ENCODE measurements at regions not wholly inside any gene's neighbourhood (a gene's known extent, or its start where the extent isn't known, plus 50 kb on each side); places are given as distances from the start of the nearest gene placed in this dataset.

GRCh38 chrX:10841579-10841978 lies 221.2 kb upstream of the MID1 start:
- Histone ChIP-seq H3K9ac (ENCODE audit: low read length) (no peak overlapping the region), H3K4me2 (ENCODE audit: low read length) (no peak overlapping the region), H3K79me2 (ENCODE audit: insufficient read depth, low read length) (no peaks in the 10 kb centered on the region), H4K20me1 (ENCODE audit: insufficient read depth, low read length) (no peaks in the 10 kb centered on the region), H3K9me3 (ENCODE audit: low read length) (no peaks in the 10 kb centered on the region), H3F3A (ENCODE audit: insufficient read depth, low read length) (no peaks in the 10 kb centered on the region), H3K4me1 (ENCODE audit: insufficient read depth, low read length, severe bottlenecking) (no peaks in the 10 kb centered on the region), H3K27me3 (ENCODE audit: insufficient read depth, low read length) (no peaks in the 10 kb centered on the region), H3K36me3 (ENCODE audit: insufficient read depth, low read length) (no peaks in the 10 kb centered on the region), H3K9me2 (ENCODE audit: low read depth, low read length) (no peaks in the 10 kb centered on the region), H3K27ac (ENCODE audit: low read depth, low read length, poor library complexity, severe bottlenecking) (no peak overlapping the region), H2AFZ (ENCODE audit: low read length) (no peak overlapping the region), H3K4me3 (ENCODE audit: low read depth, low read length, poor library complexity, severe bottlenecking) (no peak overlapping the region)
- TF ChIP-seq EZH2 (IDR thresholded peaks at IDR 0.05; ENCODE audit: borderline replicate concordance, low read length) = no peak
- TF ChIP-seq, protein P1, sequence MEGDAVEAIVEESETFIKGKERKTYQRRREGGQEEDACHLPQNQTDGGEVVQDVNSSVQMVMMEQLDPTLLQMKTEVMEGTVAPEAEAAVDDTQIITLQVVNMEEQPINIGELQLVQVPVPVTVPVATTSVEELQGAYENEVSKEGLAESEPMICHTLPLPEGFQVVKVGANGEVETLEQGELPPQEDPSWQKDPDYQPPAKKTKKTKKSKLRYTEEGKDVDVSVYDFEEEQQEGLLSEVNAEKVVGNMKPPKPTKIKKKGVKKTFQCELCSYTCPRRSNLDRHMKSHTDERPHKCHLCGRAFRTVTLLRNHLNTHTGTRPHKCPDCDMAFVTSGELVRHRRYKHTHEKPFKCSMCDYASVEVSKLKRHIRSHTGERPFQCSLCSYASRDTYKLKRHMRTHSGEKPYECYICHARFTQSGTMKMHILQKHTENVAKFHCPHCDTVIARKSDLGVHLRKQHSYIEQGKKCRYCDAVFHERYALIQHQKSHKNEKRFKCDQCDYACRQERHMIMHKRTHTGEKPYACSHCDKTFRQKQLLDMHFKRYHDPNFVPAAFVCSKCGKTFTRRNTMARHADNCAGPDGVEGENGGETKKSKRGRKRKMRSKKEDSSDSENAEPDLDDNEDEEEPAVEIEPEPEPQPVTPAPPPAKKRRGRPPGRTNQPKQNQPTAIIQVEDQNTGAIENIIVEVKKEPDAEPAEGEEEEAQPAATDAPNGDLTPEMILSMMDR (IDR thresholded peaks at IDR 0.05; ENCODE audit: low read length) = no peak

DNA sequence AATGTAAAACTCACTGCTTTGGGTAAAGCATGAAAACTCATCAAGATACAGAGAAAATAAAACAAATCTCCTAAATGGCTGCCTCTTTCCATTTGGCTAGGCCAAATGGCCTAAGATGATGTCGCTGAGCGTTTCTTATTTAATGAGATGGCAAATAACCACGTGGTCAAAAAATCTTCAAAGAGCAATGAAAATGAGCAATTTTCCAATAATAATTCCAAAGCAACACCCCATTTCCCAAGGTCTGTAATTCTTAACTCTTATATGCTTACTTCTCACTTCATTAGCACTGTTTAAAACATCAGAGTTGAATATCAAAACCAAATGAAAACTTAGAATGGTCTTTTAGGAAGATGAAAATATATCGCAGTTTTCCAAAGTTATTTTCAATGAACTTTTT lies 222.3 kb upstream of the MID1 start:
- Histone ChIP-seq H3K36me3 (ENCODE audit: insufficient read depth, low read length) (no peaks in the 10 kb centered on the region), H3K27ac (ENCODE audit: low read depth, low read length, poor library complexity, severe bottlenecking) (no peak overlapping the region), H3K9me2 (ENCODE audit: low read depth, low read length) (no peaks in the 10 kb centered on the region), H3K79me2 (ENCODE audit: insufficient read depth, low read length) (no peaks in the 10 kb centered on the region), H3K9me3 (ENCODE audit: low read length) (no peaks in the 10 kb centered on the region), H3K4me3 (ENCODE audit: low read depth, low read length, poor library complexity, severe bottlenecking) (no peak overlapping the region), H3K9ac (ENCODE audit: low read length) (no peak overlapping the region), H3K4me1 (ENCODE audit: insufficient read depth, low read length, severe bottlenecking) (no peaks in the 10 kb centered on the region), H4K20me1 (ENCODE audit: insufficient read depth, low read length) (no peaks in the 10 kb centered on the region), H3F3A (ENCODE audit: insufficient read depth, low read length) (no peaks in the 10 kb centered on the region), H3K27me3 (ENCODE audit: insufficient read depth, low read length) (no peaks in the 10 kb centered on the region), H2AFZ (ENCODE audit: low read length) (no peak overlapping the region), H3K4me2 (ENCODE audit: low read length) (no peak overlapping the region)
- TF ChIP-seq, protein P1 (IDR thresholded peaks at IDR 0.05; ENCODE audit: low read length) = no peak
- TF ChIP-seq EZH2 (IDR thresholded peaks at IDR 0.05; ENCODE audit: borderline replicate concordance, low read length) = no peak

DNA sequence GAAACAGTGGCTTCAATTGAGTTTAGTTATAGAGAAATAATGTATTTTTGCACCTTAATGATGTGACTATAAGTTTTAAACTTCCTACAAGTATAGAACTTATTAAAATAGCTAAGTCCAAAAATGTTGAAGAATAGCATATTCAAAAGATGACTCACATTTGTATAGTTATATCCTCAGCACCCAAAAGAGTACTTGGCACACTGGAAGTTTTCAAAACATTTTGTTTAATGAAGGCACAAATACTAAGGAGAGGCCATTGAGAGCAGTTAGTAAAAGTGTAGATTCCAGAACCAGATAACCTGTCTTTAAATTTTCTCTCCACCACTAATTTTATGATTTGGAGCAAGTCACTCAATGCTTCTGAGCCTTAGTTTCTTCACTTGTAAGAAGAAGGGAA lies 226.9 kb upstream of the MID1 start:
- Histone ChIP-seq H3K4me3 (ENCODE audit: low read depth, low read length, poor library complexity, severe bottlenecking) (no peak overlapping the region), H3F3A (ENCODE audit: insufficient read depth, low read length) (no peaks in the 10 kb centered on the region), H3K4me1 (ENCODE audit: insufficient read depth, low read length, severe bottlenecking) (no peaks in the 10 kb centered on the region), H3K9me2 (ENCODE audit: low read depth, low read length) (no peaks in the 10 kb centered on the region), H3K27me3 (ENCODE audit: insufficient read depth, low read length) (no peaks in the 10 kb centered on the region), H4K20me1 (ENCODE audit: insufficient read depth, low read length) (no peaks in the 10 kb centered on the region), H3K4me2 (ENCODE audit: low read length) (no peak overlapping the region), H3K79me2 (ENCODE audit: insufficient read depth, low read length) (no peaks in the 10 kb centered on the region), H3K27ac (ENCODE audit: low read depth, low read length, poor library complexity, severe bottlenecking) (no peak overlapping the region), H3K9ac (ENCODE audit: low read length) (no peak overlapping the region), H3K9me3 (ENCODE audit: low read length) (no peaks in the 10 kb centered on the region), H3K36me3 (ENCODE audit: insufficient read depth, low read length) (no peaks in the 10 kb centered on the region), H2AFZ (ENCODE audit: low read length) (no peak overlapping the region)
- TF ChIP-seq EZH2 (IDR thresholded peaks at IDR 0.05; ENCODE audit: borderline replicate concordance, low read length) = no peak
- TF ChIP-seq, protein P1 (IDR thresholded peaks at IDR 0.05; ENCODE audit: low read length) = no peak
